AG20443 (cell line): ENCODE measurements at regions not wholly inside any gene's neighbourhood (a gene's known extent, or its start where the extent isn't known, plus 50 kb on each side); places are given as distances from the start of the nearest gene placed in this dataset.
"Not testable (repeated sequence)": the region's sequence is repeated elsewhere in the genome, so short reads cannot be mapped to it uniquely, and the experiment has no call there.

Experiments used
- DNase-seq: peaks from one replicate; pipeline ENCODE4 v3.0.0; 2012; ENCODE audit warnings: low spot score, mixed read lengths

GRCh38 chr12:123061441-123062205, 81.1 kb downstream of the ARL6IP4 start:
- no peak for DNase-seq

DNA sequence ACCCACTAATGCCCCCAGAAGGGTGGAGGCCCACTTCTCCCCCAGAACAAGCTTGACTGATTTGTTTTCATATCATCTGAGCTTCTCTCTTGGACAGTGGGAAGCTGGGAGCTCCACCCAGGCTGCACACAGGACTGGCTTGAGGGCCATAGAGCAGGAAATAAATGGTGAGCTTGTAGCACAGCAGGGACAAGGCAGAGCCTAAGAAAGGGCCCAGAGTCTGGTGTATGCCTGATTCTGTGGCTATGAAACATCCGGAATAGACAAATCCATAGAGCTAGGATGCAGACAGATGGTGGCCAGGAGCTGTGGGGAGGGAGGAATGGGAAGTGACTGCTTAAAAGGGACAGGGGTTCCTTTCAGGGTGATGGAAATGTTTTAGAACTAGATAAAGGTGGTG, 79.0 kb downstream of the ARL6IP4 start:
- no peak for DNase-seq

GRCh38 chr12:123058980-123059379, 78.5 kb downstream of the ARL6IP4 start:
- DNase-seq = peak; percentile 59

DNA sequence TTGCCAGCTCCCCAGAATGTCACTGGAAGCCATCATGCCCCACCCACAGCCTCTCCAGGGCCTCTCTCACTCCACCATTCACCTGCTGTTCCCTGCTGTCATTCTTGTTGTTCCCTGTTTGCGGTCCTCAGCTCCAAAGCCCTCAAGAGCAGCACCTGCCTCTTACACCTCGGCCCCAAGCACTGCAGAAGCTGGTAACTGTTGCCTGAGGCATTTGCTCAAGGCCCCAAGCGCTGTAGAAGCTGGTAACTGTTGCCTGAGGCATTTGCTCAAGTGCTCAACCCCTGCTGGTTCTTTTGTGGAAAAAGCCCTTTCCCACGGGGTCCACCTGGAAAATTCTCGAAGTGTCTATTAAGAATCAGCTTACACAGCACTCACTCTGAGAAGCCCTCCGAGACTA, 78.0 kb downstream of the ARL6IP4 start:
- no peak for DNase-seq

- no peak for DNase-seq
Observed at GRCh38 chr12:123057513-123058265, 77.2 kb downstream of the ARL6IP4 start.

GRCh38 chr12:123056709-123057108, 76.2 kb downstream of the ARL6IP4 start:
- no peak for DNase-seq

GRCh38 chr12:123056053-123056452, 75.6 kb downstream of the ARL6IP4 start:
- no peak for DNase-seq

DNA sequence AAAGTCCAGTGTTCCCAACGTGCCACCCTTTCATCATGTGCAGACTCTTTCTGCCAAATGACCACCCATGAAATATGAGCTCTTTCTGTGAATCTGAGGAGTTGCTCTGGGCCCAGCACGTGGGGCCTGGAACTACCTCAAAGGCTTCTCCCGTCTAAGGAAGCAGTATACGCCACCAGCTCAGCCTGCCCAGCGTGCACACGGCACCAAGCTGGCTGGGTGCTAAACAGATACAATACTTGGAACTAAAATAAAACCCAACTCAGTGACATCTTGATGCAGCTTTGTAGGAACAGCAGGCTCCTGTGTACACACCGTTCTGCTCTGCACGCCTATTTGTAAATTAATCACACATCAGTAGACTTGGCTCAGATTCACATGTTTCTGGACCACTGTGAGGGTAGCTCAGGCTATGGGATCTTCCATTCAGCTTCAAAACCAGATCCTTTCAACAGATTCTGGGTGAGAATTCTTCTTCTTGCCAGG, 74.8 kb downstream of the ARL6IP4 start:
- DNase-seq = no peak

- DNase-seq = no peak
Observed at GRCh38 chr12:123054371-123054770, 73.9 kb downstream of the ARL6IP4 start.

GRCh38 chr12:123051556-123051955, 71.1 kb downstream of the ARL6IP4 start:
- no peak for DNase-seq

- no peak for DNase-seq
Observed at GRCh38 chr12:123050913-123051312, 70.4 kb downstream of the ARL6IP4 start.

GRCh38 chr12:123050331-123050831, 69.9 kb downstream of the ARL6IP4 start:
- peak; percentile 62 for DNase-seq

- peak; percentile 48 for DNase-seq
Observed at GRCh38 chr12:123049398-123050240, 69.1 kb downstream of the ARL6IP4 start.

- DNase-seq = not testable (repeated sequence)
Observed at GRCh38 chr12:123047892-123048291, 67.4 kb downstream of the ARL6IP4 start.

DNA sequence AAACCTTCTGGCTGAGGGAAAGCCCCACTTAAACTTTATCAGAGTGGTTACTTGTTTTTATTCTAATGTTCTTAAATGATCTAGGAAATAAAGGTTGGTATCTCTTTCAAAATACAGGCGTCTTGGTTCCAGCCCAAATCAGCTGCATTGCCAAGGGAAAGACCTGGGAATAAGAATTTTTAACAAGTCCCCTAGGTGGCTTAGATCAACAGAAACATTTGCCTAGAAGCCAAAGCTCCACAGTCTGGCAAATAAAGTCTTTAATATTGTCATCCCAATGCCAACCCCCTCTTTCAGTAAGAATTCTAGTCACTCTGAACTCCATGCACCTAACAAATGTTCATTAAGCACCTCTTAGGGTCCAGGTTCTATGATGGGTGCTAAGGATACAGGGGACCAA, 66.8 kb downstream of the ARL6IP4 start:
- DNase-seq = no peak

DNA sequence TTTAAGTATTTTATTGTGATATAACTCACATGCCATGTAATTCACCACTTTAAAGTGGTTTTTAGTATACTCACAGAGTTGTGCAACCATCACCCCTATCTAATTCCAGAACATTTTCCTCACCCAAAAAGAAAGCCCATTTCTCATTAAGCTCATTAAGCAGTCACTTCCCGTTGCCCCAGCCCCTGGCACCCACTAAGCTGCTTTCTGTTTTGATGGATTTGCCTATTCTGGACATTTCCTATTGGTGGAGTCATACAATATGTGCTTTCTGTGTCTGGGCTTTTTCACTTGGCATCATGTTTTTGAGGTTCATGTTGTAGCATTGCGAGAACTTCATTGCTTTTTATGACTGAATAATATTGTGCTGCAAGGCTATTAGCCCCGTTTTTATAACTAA, 66.0 kb downstream of the ARL6IP4 start:
- no peak for DNase-seq

GRCh38 chr12:123045678-123046077, 65.2 kb downstream of the ARL6IP4 start:
- DNase-seq = no peak

DNA sequence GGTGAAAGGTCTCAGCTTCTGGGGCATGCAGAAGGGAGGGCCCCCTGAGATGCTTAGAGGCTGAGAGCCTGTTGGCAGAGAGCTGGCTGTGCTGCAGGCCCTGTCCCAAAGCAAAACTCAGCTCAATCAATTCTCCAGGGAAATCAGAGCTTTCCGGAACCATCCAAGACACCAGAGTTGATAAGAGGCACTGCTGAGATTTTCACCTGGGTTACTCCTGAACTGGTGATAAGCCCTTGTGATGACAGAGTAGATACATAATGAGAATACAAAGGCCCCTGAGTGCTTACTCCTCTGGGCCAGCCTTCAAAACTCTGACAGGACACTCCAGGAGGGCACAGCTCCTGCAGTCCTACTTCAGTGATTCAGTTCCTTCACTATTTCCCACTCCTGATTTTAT, 63.9 kb downstream of the ARL6IP4 start:
- DNase-seq = no peak

- DNase-seq = peak; percentile 94
Observed at GRCh38 chr12:123043536-123044001, 63.1 kb downstream of the ARL6IP4 start.

DNA sequence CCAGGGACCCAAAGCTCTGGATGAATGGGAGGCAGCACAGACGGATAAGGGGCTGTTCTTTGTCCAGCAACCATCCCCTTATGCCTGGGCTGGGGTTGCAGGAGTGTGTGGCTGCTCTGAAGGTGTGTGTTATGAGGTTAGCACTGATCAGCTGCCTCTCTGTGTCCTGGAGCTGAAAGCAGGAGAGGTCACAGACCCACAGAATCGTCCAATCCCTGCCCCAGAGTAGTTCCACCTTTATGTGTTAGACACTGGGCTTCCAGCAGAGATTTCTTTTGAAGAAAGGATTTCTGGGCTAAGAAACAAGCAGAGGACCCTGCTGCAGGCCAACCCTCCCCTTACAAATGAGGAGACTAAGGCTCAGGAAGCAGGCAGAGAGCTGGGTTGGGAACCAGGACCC, 62.4 kb downstream of the ARL6IP4 start:
- DNase-seq = no peak

- no peak for DNase-seq
Observed at GRCh38 chr12:123041811-123042655, 61.6 kb downstream of the ARL6IP4 start.
